Vagina (tissue), 2 donors: ENCODE measurements at regions not wholly inside any gene's neighbourhood (a gene's known extent, or its start where the extent isn't known, plus 50 kb on each side); places are given as distances from the start of the nearest gene placed in this dataset.

ENCODE experiments used
- DNase-seq, 2 donors: peaks; one replicate each; pipeline ENCODE4 v3.0.0-alpha.2; 2017; ENCODE audit errors: extremely low spot score in 2 of 2
- H3K27ac ChIP-seq: fragments of 200-600 bp; sonication (generic); one replicate; pipeline ENCODE4 v1.5.1; 2019
- H3K27me3 ChIP-seq: fragments of 200-600 bp; sonication (generic); one replicate; pipeline ENCODE4 v1.5.1; 2019
- H3K36me3 ChIP-seq, 2 donors: fragments of 200-600 bp; sonication (generic); one replicate each; pipeline ENCODE4 v1.5.1; 2017 to 2019
- H3K4me1 ChIP-seq: fragments of 200-600 bp; sonication (generic); one replicate; pipeline ENCODE4 v1.5.1; 2019
- H3K4me3 ChIP-seq, 2 donors: fragments of 200-600 bp; sonication (generic); 1 replicate in 1 of 2; 2 replicates in 1 of 2; pipeline ENCODE4 v1.5.1; 2016 to 2019
- H3K9me3 ChIP-seq: fragments of 200-600 bp; sonication (generic); one replicate; pipeline ENCODE4 v1.5.1; 2019
- POLR2A ChIP-seq, 2 donors: fragments of 450-650 bp; IDR thresholded peaks; one replicate each; pipeline ENCODE4 v1.6.1; 2017; ENCODE audit warnings: antibody characterized with exemption in 2 of 2, mild to moderate bottlenecking in 2 of 2, moderate library complexity in 2 of 2
- POLR2AphosphoS5 ChIP-seq, 2 donors: sonication (generic); formaldehyde crosslinking; IDR thresholded peaks; one replicate each; pipeline ENCODE4 v1.9.0; 2017; ENCODE audit warnings: antibody characterized with exemption in 2 of 2, mild to moderate bottlenecking in 2 of 2, low read depth in 1 of 2; ENCODE audit not compliant: insufficient read depth in 1 of 2
- intact Hi-C: fragments of 100-400 bp; cut with DNase I; formaldehyde crosslinking; loops from one replicate; pipeline ENCODE4 v1.15.1; 2023
- TF ChIP-seq, protein P1 (sequence below), 3 experiments: fragments of 450-650 bp in 2 of 3; fragments of 200-600 bp in 1 of 3; sonication (generic) in 1 of 3; IDR thresholded peaks; one replicate each; pipeline ENCODE4 v1.5.1; 2017 to 2019; ENCODE audit warnings: antibody characterized with exemption in 3 of 3, mild to moderate bottlenecking in 2 of 3, moderate library complexity in 2 of 3

DNA sequence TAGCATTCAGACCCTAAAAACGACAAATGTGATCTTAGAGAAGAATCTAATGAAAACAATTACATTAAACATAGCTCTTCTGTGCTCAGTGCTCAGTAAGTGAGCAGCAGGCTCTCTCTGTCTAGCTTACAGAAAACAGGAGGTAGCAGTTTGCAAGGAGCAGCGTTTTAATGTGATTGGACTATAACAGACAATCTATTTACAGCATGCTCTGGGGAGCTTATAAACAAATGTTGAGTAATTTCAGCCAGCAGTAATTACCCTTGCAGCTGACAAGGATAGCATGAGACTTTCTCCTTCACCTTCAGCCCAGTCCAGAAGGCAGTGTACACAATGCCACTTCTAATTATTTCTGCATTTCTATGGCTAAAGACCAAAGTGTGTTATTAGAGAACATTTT, 270.4 kb downstream of the FIGN start:
- intact Hi-C loops: no loop called here
- no peaks in the 10 kb centered on the region for H3K36me3 ChIP-seq
- peaks cover 7% of the 10 kb centered on the region for H3K4me1 ChIP-seq
- no peak overlapping the region for H3K27ac ChIP-seq
- no peak for DNase-seq
- no peak for TF ChIP-seq POLR2A (IDR thresholded peaks at IDR 0.05)
- no peak for TF ChIP-seq POLR2AphosphoS5 (IDR thresholded peaks at IDR 0.05; ENCODE audit: insufficient read depth in 1 of 2, low read depth in 1 of 2)
- TF ChIP-seq, protein P1, sequence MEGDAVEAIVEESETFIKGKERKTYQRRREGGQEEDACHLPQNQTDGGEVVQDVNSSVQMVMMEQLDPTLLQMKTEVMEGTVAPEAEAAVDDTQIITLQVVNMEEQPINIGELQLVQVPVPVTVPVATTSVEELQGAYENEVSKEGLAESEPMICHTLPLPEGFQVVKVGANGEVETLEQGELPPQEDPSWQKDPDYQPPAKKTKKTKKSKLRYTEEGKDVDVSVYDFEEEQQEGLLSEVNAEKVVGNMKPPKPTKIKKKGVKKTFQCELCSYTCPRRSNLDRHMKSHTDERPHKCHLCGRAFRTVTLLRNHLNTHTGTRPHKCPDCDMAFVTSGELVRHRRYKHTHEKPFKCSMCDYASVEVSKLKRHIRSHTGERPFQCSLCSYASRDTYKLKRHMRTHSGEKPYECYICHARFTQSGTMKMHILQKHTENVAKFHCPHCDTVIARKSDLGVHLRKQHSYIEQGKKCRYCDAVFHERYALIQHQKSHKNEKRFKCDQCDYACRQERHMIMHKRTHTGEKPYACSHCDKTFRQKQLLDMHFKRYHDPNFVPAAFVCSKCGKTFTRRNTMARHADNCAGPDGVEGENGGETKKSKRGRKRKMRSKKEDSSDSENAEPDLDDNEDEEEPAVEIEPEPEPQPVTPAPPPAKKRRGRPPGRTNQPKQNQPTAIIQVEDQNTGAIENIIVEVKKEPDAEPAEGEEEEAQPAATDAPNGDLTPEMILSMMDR (IDR thresholded peaks at IDR 0.05): no peak
- no peaks in the 10 kb centered on the region for H3K9me3 ChIP-seq
- no peaks in the 10 kb centered on the region for H3K27me3 ChIP-seq
- H3K4me3 ChIP-seq: no peak overlapping the region

GRCh38 chr2:163463411-163463810, 272.4 kb downstream of the FIGN start:
- Histone ChIP-seq H3K9me3 (no peaks in the 10 kb centered on the region), H3K27ac (no peak overlapping the region), H3K36me3 (no peaks in the 10 kb centered on the region), H3K4me1 (peaks cover 7% of the 10 kb centered on the region), H3K27me3 (no peaks in the 10 kb centered on the region), H3K4me3 (no peak overlapping the region)
- TF ChIP-seq, protein P1 (IDR thresholded peaks at IDR 0.05): no peak
- TF ChIP-seq POLR2AphosphoS5 (IDR thresholded peaks at IDR 0.05; ENCODE audit: insufficient read depth in 1 of 2, low read depth in 1 of 2) (no peak), POLR2A (IDR thresholded peaks at IDR 0.05) (no peak)
- no peak for DNase-seq
- intact Hi-C loops: no loop called here

DNA sequence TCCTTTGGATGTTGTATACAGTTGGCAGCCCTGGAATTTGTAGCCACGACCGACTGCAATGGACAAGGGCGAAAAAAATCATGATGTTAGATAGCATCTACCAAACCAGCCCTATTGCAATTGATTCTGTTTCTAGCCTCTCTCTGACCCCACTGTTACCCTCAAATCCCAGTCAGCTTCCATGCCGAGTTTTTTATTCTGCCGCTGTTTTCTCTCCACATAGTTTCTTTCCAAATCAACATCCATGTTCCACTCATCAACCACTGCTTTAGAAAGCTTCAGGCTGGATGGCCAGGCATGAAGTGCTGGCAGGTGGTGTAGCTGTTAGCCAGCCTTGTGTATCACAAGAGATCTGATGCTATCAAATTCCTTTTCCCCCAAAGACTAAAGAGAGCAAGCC, 272.8 kb downstream of the FIGN start:
- intact Hi-C loops: no loop called here
- Histone ChIP-seq H3K36me3 (no peaks in the 10 kb centered on the region), H3K4me1 (peaks cover 7% of the 10 kb centered on the region), H3K27me3 (no peaks in the 10 kb centered on the region), H3K4me3 (no peak overlapping the region), H3K27ac (no peak overlapping the region), H3K9me3 (no peaks in the 10 kb centered on the region)
- no peak for DNase-seq
- TF ChIP-seq, protein P1 (IDR thresholded peaks at IDR 0.05): no peak
- TF ChIP-seq POLR2AphosphoS5 (IDR thresholded peaks at IDR 0.05; ENCODE audit: insufficient read depth in 1 of 2, low read depth in 1 of 2): no peak
- TF ChIP-seq POLR2A (IDR thresholded peaks at IDR 0.05): no peak

DNA sequence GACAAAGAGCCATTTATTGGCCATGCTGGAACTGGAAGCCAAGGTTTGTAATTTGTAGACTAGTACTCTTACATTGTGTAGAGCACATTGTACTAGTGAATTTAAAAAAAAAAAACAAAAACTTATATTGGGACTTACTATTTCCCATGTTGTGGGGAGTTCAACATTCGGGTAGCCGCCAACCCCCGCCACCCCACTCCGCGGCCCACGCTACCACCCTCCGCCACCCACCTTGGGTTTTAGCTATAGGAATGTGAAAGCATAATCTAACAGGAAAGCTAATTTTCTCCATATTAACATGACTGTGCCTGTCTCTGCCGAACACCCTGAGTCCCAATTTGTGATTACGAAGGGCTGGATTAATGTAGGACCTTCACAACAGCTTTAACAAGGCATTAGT, 275.8 kb downstream of the FIGN start:
- no peak for TF ChIP-seq POLR2AphosphoS5 (IDR thresholded peaks at IDR 0.05; ENCODE audit: insufficient read depth in 1 of 2, low read depth in 1 of 2)
- TF ChIP-seq POLR2A (IDR thresholded peaks at IDR 0.05): no peak
- TF ChIP-seq, protein P1 (IDR thresholded peaks at IDR 0.05): no peak
- H3K27ac ChIP-seq: no peak overlapping the region
- no peaks in the 10 kb centered on the region for H3K9me3 ChIP-seq
- no peaks in the 10 kb centered on the region for H3K27me3 ChIP-seq
- no peaks in the 10 kb centered on the region for H3K36me3 ChIP-seq
- H3K4me3 ChIP-seq: no peak overlapping the region
- H3K4me1 ChIP-seq: no peaks in the 10 kb centered on the region
- intact Hi-C loops: no loop called here
- DNase-seq: no peak

- no peak for DNase-seq
- no peaks in the 10 kb centered on the region for H3K27me3 ChIP-seq
- no peaks in the 10 kb centered on the region for H3K9me3 ChIP-seq
- no peak overlapping the region for H3K4me3 ChIP-seq
- TF ChIP-seq POLR2A (IDR thresholded peaks at IDR 0.05): no peak
- TF ChIP-seq POLR2AphosphoS5 (IDR thresholded peaks at IDR 0.05; ENCODE audit: insufficient read depth in 1 of 2, low read depth in 1 of 2): no peak
- TF ChIP-seq, protein P1 (IDR thresholded peaks at IDR 0.05): no peak
- H3K27ac ChIP-seq: no peak overlapping the region
- no peaks in the 10 kb centered on the region for H3K4me1 ChIP-seq
- H3K36me3 ChIP-seq: no peaks in the 10 kb centered on the region
- intact Hi-C loops: no loop called here
Observed at GRCh38 chr2:163456953-163457743, 278.7 kb downstream of the FIGN start.
